SIG-M5 treated with dmso at 0.1 percent for 504 hours (cell line): ENCODE measurements at regions not wholly inside any gene's neighbourhood (a gene's known extent, or its start where the extent isn't known, plus 50 kb on each side); places are given as distances from the start of the nearest gene placed in this dataset.
"Not testable (repeated sequence)": the region's sequence is repeated elsewhere in the genome, so short reads cannot be mapped to it uniquely, and the experiment has no call there.

ENCODE experiments used
- DNase-seq: peaks from one replicate; lab custom pipeline; 2025; ENCODE audit not compliant: unreplicated experiment; lab: John Stamatoyannopoulos, UW

GRCh38 chr5:102049517-102049916 is 246.6 kb downstream of the SLCO4C1 start:
- peak; percentile 31 for DNase-seq

GRCh38 chr5:102048940-102049339 is 247.1 kb downstream of the SLCO4C1 start:
- DNase-seq, result peak; percentile 57

GRCh38 chr5:102047073-102047472 is 249.0 kb downstream of the SLCO4C1 start:
- DNase-seq, result not testable (repeated sequence)

- no peak for DNase-seq
Observed at GRCh38 chr5:102040326-102040725, 255.8 kb downstream of the SLCO4C1 start.

GRCh38 chr5:102036927-102037326 is 259.2 kb downstream of the SLCO4C1 start:
- DNase-seq, result no peak

- no peak for DNase-seq
Observed at GRCh38 chr5:102031711-102032110, 264.4 kb downstream of the SLCO4C1 start.

- no peak for DNase-seq
Observed at GRCh38 chr5:102018690-102019089, 277.4 kb downstream of the SLCO4C1 start.

GRCh38 chr5:102018279-102018678 is 277.8 kb downstream of the SLCO4C1 start:
- no peak for DNase-seq

GRCh38 chr5:102014371-102014770 is 281.7 kb downstream of the SLCO4C1 start:
- DNase-seq, result no peak

GRCh38 chr5:102010644-102011043 is 285.4 kb downstream of the SLCO4C1 start:
- DNase-seq, result no peak

GRCh38 chr5:101997235-101997634 is 298.8 kb downstream of the SLCO4C1 start:
- DNase-seq, result no peak

- DNase-seq, result peak; percentile 21
Observed at GRCh38 chr5:101995585-101995984, 300.5 kb downstream of the SLCO4C1 start.

- no peak for DNase-seq
Observed at GRCh38 chr5:101991486-101991885, 304.6 kb downstream of the SLCO4C1 start.

- DNase-seq, result no peak
Observed at GRCh38 chr5:101989659-101990058, 306.4 kb downstream of the SLCO4C1 start.

- peak; percentile 65 for DNase-seq
Observed at GRCh38 chr5:101977729-101978345, 318.2 kb downstream of the SLCO4C1 start.

- no peak for DNase-seq
Observed at GRCh38 chr5:101976933-101977332, 319.2 kb downstream of the SLCO4C1 start.

- DNase-seq, result no peak
Observed at GRCh38 chr5:101969742-101970141, 326.3 kb downstream of the SLCO4C1 start.

GRCh38 chr5:101966476-101966875 is 329.6 kb downstream of the SLCO4C1 start:
- no peak for DNase-seq

GRCh38 chr5:101955891-101956290 is 340.2 kb downstream of the SLCO4C1 start:
- no peak for DNase-seq

GRCh38 chr5:101950019-101950418 is 346.1 kb downstream of the SLCO4C1 start:
- DNase-seq, result no peak

GRCh38 chr5:101948615-101949014 is 347.5 kb downstream of the SLCO4C1 start:
- DNase-seq, result no peak

- DNase-seq, result peak; percentile 65
Observed at GRCh38 chr5:101943784-101944183, 352.3 kb downstream of the SLCO4C1 start.

- peak; percentile 52 for DNase-seq
Observed at GRCh38 chr5:101942321-101942882, 353.7 kb downstream of the SLCO4C1 start.
